ENCODE measurements at regions not wholly inside any gene's neighbourhood (a gene's known extent, or its start where the extent isn't known, plus 50 kb on each side); places are given as distances from the start of the nearest gene placed in this dataset.

GRCh38 chr1:58310881-58311280, 235.6 kb downstream of the OMA1 start:
- TF ChIP-seq EZH2phosphoT487 (IDR thresholded peaks at IDR 0.05; ENCODE audit: insufficient read depth, low read depth), result no peak
- TF ChIP-seq EZH2 (IDR thresholded peaks at IDR 0.05; ENCODE audit: insufficient read depth, poor library complexity, severe bottlenecking), result no peak
